Sigmoid colon (tissue), 3 donors: ENCODE measurements at regions not wholly inside any gene's neighbourhood (a gene's known extent, or its start where the extent isn't known, plus 50 kb on each side); places are given as distances from the start of the nearest gene placed in this dataset.

ENCODE experiments used
- CTCF ChIP-seq, 4 experiments: fragments of 450-650 bp in 3 of 4; fragments of 200-600 bp in 1 of 4; IDR thresholded peaks; one replicate each; pipeline ENCODE4 v1.5.1; 2016 to 2019; ENCODE audit warnings: antibody characterized with exemption in 4 of 4, mild to moderate bottlenecking in 3 of 4, moderate library complexity in 2 of 4
- POLR2A ChIP-seq, 2 donors: fragments of 450-650 bp; IDR thresholded peaks; one replicate each; pipeline ENCODE4 v1.6.1; 2016; ENCODE audit warnings: antibody characterized with exemption in 2 of 2, mild to moderate bottlenecking in 2 of 2, moderate library complexity in 2 of 2

GRCh38 chr10:20481054-20481453 lies 416.1 kb downstream of the NEBL start:
- TF ChIP-seq CTCF (IDR thresholded peaks at IDR 0.05) (no peak), POLR2A (IDR thresholded peaks at IDR 0.05) (no peak)
